ENCODE measurements at regions not wholly inside any gene's neighbourhood (a gene's known extent, or its start where the extent isn't known, plus 50 kb on each side); places are given as distances from the start of the nearest gene placed in this dataset.

DNA sequence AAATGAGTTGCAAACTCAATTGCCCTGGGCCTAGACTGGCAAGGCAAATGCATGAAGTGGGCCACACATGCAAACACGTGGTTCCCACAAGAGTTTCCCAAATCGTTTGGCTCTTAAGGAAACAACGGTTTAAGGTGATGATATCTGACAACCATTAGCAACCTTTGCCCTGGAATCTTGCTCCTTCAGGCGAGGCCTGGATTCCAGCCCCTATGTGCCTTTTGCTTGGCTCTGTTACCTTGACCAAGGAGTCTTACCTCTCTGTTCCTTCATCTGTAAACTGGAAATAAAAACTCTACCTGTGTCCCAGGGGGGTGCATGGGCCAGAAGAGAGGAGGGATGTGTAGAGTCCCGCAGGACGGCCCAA lies 72.1 kb upstream of the CASZ1 start:
- intact Hi-C loops (cut with DNase I, micrococcal nuclease), result loop anchor here (5.0 kb wide), 2 partner anchors 74 to 356 kb away; no protein-coding TSS in a partner anchor
- POLR2A ChIA-PET, result no interaction called here

GRCh38 chr1:10869933-10870332 lies 73.5 kb upstream of the CASZ1 start:
- ChIA-PET CTCF (no interaction called here), POLR2A (no interaction called here)
- H3K27me3 Mint-ChIP-seq, result peaks cover 56% of the 10 kb centered on the region
- Histone ChIP-seq H3K4me3 (ENCODE audit: low read length) (no peak overlapping the region), H3K27me3 (ENCODE audit: control insufficient read depth in 1 of 2, insufficient read depth in 2 of 2, low read length in 2 of 2) (peaks cover 38% of the 10 kb centered on the region in 2 experiments), H3K27ac (ENCODE audit: low read depth in 1 of 2, low read length in 2 of 2) (no peak overlapping the region), H3K9me3 (ENCODE audit: control insufficient read depth in 1 of 2, insufficient read depth in 1 of 2, low read length in 2 of 2) (no peaks in the 10 kb centered on the region), H3K36me3 (ENCODE audit: insufficient read depth, low read length) (no peaks in the 10 kb centered on the region), H3K4me1 (ENCODE audit: insufficient read depth, low read length) (peaks cover 16% of the 10 kb centered on the region)
- H3K27ac Mint-ChIP-seq, result no peak overlapping the region
- TF ChIP-seq, protein P1, sequence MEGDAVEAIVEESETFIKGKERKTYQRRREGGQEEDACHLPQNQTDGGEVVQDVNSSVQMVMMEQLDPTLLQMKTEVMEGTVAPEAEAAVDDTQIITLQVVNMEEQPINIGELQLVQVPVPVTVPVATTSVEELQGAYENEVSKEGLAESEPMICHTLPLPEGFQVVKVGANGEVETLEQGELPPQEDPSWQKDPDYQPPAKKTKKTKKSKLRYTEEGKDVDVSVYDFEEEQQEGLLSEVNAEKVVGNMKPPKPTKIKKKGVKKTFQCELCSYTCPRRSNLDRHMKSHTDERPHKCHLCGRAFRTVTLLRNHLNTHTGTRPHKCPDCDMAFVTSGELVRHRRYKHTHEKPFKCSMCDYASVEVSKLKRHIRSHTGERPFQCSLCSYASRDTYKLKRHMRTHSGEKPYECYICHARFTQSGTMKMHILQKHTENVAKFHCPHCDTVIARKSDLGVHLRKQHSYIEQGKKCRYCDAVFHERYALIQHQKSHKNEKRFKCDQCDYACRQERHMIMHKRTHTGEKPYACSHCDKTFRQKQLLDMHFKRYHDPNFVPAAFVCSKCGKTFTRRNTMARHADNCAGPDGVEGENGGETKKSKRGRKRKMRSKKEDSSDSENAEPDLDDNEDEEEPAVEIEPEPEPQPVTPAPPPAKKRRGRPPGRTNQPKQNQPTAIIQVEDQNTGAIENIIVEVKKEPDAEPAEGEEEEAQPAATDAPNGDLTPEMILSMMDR (IDR thresholded peaks at IDR 0.05), result no peak
- H3K4me3 Mint-ChIP-seq, result no peak overlapping the region
- H3K9me3 Mint-ChIP-seq, result no peaks in the 10 kb centered on the region
- H3K4me1 Mint-ChIP-seq (ENCODE audit: low read depth), result peaks cover 18% of the 10 kb centered on the region
- intact Hi-C loops (cut with DNase I, micrococcal nuclease), result loop anchor here (5.0 kb wide), 2 partner anchors 72 to 358 kb away; no protein-coding TSS in a partner anchor
- ATAC-seq (ENCODE audit: poor library complexity) (no peak), DNase-seq (no peak)
- H3K36me3 Mint-ChIP-seq (ENCODE audit: low read depth), result no peaks in the 10 kb centered on the region

More for the DNA sequence above, 72.1 kb upstream of the CASZ1 start:
- Mint-ChIP-seq H3K9me3 (no peaks in the 10 kb centered on the region), H3K4me3 (no peak overlapping the region), H3K27ac (no peak overlapping the region), H3K36me3 (ENCODE audit: low read depth) (no peaks in the 10 kb centered on the region), H3K27me3 (peaks cover 69% of the 10 kb centered on the region), H3K4me1 (ENCODE audit: low read depth) (peaks cover 25% of the 10 kb centered on the region)
- no peak overlapping the region for H3K4me3 ChIP-seq (ENCODE audit: low read length)
- ATAC-seq (ENCODE audit: poor library complexity) (no peak), DNase-seq (no peak)
- peaks cover 38 to 41% of the 10 kb centered on the region in 2 experiments for H3K27me3 ChIP-seq (ENCODE audit: control insufficient read depth in 1 of 2, insufficient read depth in 2 of 2, low read length in 2 of 2)
- no peaks in the 10 kb centered on the region for H3K36me3 ChIP-seq (ENCODE audit: insufficient read depth, low read length)
- CTCF ChIA-PET, result no interaction called here
- TF ChIP-seq, protein P1 (IDR thresholded peaks at IDR 0.05), result no peak
- no peaks in the 10 kb centered on the region for H3K9me3 ChIP-seq (ENCODE audit: control insufficient read depth in 1 of 2, insufficient read depth in 1 of 2, low read length in 2 of 2)
- no peak overlapping the region for H3K27ac ChIP-seq (ENCODE audit: low read depth in 1 of 2, low read length in 2 of 2)
- peaks cover 16% of the 10 kb centered on the region for H3K4me1 ChIP-seq (ENCODE audit: insufficient read depth, low read length)

GRCh38 chr1:10870493-10871096 lies 74.1 kb upstream of the CASZ1 start:
- intact Hi-C loops (cut with DNase I, micrococcal nuclease), result no loop called here
- TF ChIP-seq, protein P1 (IDR thresholded peaks at IDR 0.05), result no peak
- Mint-ChIP-seq H3K36me3 (ENCODE audit: low read depth) (no peaks in the 10 kb centered on the region), H3K27me3 (peaks cover 49% of the 10 kb centered on the region), H3K27ac (no peak overlapping the region), H3K4me1 (ENCODE audit: low read depth) (peaks cover 16% of the 10 kb centered on the region), H3K4me3 (no peak overlapping the region), H3K9me3 (no peaks in the 10 kb centered on the region)
- Histone ChIP-seq H3K27ac (ENCODE audit: low read depth in 1 of 2, low read length in 2 of 2) (no peak overlapping the region), H3K9me3 (ENCODE audit: control insufficient read depth in 1 of 2, insufficient read depth in 1 of 2, low read length in 2 of 2) (no peaks in the 10 kb centered on the region), H3K4me1 (ENCODE audit: insufficient read depth, low read length) (peaks cover 16% of the 10 kb centered on the region), H3K27me3 (ENCODE audit: control insufficient read depth in 1 of 2, insufficient read depth in 2 of 2, low read length in 2 of 2) (peaks cover 35 to 37% of the 10 kb centered on the region in 2 experiments), H3K36me3 (ENCODE audit: insufficient read depth, low read length) (no peaks in the 10 kb centered on the region), H3K4me3 (ENCODE audit: low read length) (no peak overlapping the region)
- ChIA-PET POLR2A (no interaction called here), CTCF (no interaction called here)
- ATAC-seq (ENCODE audit: poor library complexity) (no peak), DNase-seq (no peak)

All from CD4-positive, alpha-beta T cell (primary cell).